HG03354 (cell line): ENCODE measurements at regions not wholly inside any gene's neighbourhood (a gene's known extent, or its start where the extent isn't known, plus 50 kb on each side); places are given as distances from the start of the nearest gene placed in this dataset.

Experiments used
- ATAC-seq: cut with Tn5 transposase; IDR thresholded peaks from one replicate; pipeline ENCODE4 v1.9.1; 2021; ENCODE audit warnings: mild to moderate bottlenecking; ENCODE audit not compliant: unreplicated experiment, poor library complexity, severe bottlenecking

GRCh38 chr12:16919551-16919950 lies 313.6 kb upstream of the LMO3 start:
- ATAC-seq: no peak

- no peak for ATAC-seq
Observed at GRCh38 chr12:16914853-16915252, 308.9 kb upstream of the LMO3 start.

GRCh38 chr12:16913832-16914490 lies 308.0 kb upstream of the LMO3 start:
- no peak for ATAC-seq

DNA sequence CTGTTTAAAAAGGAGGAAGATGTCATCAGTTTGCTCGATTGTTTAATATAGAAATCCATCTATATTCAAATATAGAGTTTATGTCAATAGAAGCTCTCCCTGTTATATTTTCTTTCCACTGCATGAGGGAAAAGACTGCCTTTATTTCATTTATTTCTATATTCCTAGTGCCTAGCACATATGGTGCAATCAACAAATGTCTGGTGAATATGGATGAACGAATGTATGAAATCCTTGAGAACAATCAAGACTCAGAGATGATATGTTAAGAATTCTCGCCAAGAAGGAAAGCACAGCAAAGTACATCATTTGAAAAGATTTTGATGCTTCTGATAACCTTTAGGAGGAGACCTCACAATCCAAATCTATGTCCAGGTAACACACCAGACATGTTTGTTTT lies 296.0 kb upstream of the LMO3 start:
- ATAC-seq: no peak

GRCh38 chr12:16893426-16893825 lies 287.5 kb upstream of the LMO3 start:
- no peak for ATAC-seq

DNA sequence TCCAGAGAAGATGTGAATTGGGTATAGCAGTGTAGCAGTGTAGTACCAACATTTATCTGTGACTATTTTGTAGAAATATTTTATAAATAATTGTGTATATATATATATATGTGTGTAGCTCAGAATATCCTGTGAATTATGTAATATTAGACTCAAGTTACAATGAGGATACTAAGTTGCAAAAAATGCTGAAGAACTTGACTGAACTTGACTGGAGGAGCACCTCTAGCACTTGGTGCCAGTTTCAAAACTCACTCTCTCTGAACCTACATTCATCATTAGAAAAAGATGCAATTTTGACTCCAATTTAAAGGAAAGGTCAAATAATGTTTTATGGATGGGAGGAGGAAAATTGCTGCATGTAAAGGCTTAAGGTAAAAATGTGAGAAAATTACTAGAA lies 285.7 kb upstream of the LMO3 start:
- ATAC-seq: no peak

DNA sequence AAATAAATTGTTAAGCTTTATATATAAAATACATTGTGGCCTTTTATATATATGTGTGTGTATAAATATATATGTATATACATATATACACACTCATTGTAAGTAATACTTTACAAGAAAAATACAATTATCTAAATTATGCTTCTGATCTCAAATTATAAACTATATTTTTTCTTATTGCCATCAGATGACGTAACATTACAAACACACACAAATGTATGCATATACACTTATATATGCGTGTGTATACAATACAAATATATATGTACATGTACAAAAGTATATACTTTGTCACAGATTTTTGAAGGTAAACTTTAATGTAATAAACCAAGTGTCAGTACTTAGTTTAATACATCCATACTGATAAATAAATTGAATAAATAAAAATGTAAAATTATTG lies 278.9 kb upstream of the LMO3 start:
- ATAC-seq: no peak

GRCh38 chr12:16884056-16884455 lies 278.1 kb upstream of the LMO3 start:
- ATAC-seq: peak; percentile 88

DNA sequence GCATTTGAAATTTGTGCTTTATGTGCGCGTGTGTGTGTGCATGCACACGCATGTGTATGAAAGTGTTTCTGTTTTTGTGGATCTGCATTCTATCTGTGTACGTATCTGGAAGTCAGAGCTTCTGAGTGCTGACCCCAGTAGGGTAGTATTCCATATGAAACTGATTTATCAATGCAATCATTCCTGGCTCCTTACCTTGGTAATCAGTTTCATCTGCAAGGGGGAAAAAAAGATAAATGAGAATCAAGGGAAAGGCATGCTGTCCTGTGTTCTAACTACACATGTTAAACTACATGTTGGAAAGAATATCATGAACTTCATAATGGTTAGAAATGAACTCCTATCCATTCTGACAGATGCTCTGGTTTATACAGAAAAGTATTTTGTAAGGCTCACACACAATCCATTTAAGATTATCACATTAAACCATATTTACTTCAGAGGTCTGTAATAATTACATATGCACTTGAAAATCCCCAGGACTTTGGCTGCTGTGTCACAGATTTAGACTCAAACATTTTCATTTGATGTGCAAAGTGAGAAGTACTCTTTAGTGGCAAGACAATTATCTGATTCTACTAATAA lies 276.1 kb upstream of the LMO3 start:
- ATAC-seq: no peak

DNA sequence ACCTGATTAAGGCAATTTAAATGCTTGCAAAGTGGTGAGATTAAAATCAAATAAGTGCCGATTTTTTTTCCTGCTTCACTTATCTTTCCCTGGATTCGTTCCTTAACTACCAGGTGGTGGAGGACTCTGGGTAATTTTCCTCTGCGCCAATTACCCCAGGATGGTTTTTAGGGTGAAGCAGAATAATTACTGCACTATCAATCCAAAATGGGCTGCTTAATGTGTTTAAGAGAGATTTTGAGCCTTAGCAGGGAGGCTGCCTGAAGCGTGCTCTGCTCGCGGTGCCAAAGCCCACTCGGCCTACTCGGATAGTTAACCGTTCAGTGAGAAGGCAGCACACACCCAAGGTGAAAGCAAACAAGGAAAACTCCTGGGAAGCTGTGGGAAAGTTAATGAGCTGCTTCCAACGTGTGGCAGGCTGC lies 274.9 kb upstream of the LMO3 start:
- no peak for ATAC-seq

GRCh38 chr12:16870845-16871244 lies 264.9 kb upstream of the LMO3 start:
- ATAC-seq: no peak

DNA sequence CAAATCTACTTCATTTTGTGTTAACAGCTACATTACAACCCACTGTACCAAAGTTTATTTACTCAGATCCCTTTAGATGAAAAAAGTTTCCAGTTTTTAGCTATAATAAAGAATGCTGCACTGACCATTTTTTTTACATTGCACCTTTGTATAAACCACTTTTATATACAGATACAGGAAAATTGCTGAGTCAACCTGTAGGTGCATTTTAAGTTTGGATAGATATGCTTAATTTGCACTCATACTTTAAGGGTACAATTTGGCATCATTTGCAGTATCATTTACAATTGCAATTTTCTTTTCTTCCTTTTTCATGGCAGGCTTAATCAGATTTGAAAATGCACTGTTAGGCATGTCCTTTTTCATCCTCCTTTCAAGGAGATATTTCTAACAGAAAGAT lies 257.8 kb upstream of the LMO3 start:
- no peak for ATAC-seq

DNA sequence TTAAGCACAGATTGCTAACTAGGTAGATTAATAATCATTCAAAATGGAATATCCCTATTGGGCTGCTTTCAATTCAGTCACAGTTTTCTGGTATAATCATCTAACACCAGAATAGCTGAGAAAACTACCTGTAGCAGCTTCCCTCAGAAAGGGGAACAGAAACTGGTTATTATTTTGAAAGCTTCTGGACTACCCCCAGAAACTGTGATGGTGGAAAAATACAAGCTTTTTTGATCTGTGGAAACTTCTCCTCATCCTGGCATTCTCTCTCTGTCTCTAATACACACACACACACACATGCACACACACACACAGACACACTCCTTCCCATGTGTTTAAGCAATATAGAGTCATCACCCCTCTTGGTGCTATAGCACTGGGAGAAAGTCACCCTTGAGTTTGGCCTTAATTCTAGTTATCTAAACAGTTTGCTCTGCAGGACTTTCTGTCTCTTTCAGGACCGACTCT lies 251.5 kb upstream of the LMO3 start:
- peak; percentile 98 for ATAC-seq

- ATAC-seq: no peak
Observed at GRCh38 chr12:16854465-16854864, 248.5 kb upstream of the LMO3 start.

GRCh38 chr12:16849473-16849872 lies 243.5 kb upstream of the LMO3 start:
- no peak for ATAC-seq

DNA sequence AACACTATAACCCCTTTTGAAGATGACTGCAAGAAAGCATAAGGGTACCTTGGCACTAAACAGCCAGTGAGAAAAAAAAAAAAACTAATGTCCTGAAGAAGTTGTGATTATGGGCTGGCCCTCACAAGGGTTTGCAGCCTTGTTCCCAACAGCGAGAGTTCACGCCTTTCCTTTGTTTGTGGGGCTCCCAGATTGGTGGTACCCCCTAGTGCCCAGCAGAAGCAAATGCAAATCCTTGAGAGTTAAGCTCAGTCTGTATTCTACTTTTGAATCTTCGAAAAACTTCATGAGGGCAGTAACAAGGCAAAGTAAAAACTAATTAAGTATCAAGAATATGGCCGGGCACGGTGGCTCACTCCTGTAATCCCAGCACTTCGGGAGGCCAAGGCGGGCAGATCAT lies 238.9 kb upstream of the LMO3 start:
- ATAC-seq: no peak

DNA sequence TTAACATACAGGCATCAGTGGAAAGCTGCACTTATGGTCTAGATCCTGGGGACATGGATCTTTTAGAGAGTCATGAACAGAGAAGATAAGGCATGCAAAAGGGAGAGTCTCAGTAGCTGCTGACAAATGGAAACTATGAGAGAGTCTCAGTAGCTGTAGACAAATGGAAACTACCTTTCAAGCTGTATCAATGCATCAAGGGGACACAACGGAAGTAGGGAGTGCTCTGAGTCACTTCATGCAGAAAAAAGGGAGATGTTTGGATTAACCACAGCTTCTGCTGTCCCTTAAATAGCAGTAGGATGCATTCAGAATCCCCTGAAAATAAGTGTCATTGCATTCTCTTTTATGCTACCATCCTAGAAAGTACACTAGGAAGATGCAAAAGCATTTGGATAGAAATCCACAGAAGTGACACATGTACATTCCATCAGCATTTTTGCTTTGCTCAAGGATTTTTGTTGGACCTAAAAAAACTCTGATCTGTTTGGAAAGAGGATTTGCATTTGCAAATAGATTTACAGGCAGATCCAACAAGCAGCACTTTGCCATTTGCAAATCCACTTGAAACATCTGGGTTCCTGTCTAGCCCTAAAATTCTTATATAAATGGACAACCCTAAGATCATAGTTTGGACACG lies 227.5 kb upstream of the LMO3 start:
- peak; percentile 95 for ATAC-seq

DNA sequence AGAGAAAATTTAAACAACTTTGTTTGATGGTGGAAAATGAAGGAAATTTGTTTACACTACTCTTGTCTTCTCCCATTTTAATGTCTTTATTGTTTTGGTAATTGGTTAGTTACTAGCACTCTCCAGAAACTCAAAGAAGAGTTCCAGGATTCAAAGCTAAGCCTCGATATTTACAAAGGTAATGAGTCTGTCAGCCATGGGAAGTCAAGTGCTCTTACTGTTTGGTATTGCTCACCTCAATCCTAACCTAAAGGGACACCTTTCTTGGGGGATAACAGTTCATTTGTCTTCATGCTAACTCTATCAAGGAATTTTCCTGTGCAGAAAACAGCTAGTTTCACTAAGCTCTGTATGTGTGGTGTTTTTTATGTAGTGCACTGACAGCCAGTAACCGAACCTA lies 222.9 kb upstream of the LMO3 start:
- no peak for ATAC-seq

DNA sequence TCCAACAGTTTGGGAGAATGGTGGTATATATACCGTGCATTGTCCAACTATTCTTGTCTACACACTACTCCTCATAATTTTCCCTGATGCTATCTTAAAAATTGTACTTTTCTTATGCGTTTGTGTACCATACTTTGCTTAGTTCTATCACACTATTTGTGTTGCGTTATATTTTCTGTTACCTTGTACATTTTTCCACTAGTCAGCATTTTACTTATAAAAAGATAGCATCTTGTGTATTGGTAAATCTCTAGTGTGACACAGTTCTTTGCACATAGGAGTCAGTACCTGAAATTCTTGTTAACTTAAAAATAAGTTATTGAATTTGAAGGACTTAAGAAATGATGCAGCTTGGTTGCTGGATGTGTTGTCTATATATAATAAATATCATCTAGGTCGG lies 201.8 kb upstream of the LMO3 start:
- no peak for ATAC-seq

DNA sequence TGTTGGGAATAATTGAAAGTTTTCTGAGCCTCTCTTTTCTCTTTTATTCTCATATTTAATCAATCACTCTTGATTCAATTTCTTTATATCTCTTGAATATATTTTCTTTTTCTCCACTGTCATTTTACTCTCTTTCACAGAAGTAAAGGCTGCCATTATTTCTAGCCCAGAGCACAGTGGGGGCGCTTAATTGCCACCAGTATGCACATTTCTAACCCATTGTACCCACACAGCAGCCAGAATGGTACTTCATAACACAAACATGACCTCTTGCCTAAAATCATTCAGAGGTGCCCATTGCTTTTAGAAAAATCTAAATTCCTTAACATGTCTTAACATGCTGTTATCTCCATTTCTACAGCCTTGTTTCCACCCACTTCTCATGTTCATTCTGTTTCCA lies 190.2 kb upstream of the LMO3 start:
- no peak for ATAC-seq

DNA sequence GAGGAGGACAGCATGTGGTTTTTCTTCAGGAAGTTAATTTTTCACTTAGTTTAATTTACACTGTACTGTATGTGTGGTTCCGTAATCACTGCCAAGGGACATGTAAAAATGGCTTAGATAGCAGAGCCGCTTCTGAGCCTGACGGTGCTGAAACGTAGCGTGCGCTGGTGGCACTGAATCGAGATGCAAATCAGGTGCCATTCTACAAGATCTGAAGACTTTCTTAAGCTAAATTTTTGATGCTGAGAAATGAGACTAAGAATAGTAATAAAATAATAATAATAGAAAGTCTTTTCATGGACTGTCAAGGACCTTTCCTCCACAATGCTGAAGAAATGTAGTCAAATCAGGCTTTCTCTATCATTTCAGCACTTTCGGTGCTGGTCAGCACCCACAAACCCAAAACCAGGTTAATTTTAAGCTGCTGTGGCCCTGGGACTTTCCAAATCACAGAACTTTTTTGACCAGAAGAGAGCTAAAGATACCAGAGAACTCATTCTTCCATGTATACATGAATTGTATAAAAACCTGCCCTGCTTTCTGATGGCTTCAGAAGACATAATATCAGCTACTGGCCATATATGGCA lies 183.3 kb upstream of the LMO3 start:
- ATAC-seq: peak; percentile 78
